HL-60/S4 (cell line): ENCODE measurements at regions not wholly inside any gene's neighbourhood (a gene's known extent, or its start where the extent isn't known, plus 50 kb on each side); places are given as distances from the start of the nearest gene placed in this dataset.
"Not testable (repeated sequence)": the region's sequence is repeated elsewhere in the genome, so short reads cannot be mapped to it uniquely, and the experiment has no call there.

Experiments used
- in situ Hi-C: fragments of 300-500 bp; cut with MboI; formaldehyde crosslinking; loops from 2 replicates; pipeline ENCODE4 v1.14.3; 2022; ENCODE audit warnings: low sequenced_read_pairs

DNA sequence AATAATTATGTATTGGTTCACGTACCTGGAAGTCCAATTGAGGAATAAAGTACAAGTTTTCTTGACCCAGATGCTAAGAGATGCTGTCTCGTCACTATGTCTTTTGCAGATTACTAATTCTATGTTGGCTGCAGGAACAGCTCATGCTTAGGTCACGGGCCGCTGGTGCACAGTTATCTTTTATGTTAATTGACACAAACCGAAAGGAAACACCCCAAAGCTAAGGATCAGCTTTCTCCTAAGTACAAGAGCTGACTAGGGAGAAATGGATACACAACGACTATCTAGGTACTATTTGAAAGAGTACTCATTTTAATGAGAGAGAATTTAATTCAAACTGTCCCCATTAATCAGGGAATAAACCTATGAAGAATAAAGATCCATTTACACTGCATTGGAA is 217.7 kb upstream of the SLC35G4 start:
- in situ Hi-C loops = loop anchor here (25.0 kb wide), 1 partner anchor 104 kb away; no protein-coding TSS in a partner anchor

DNA sequence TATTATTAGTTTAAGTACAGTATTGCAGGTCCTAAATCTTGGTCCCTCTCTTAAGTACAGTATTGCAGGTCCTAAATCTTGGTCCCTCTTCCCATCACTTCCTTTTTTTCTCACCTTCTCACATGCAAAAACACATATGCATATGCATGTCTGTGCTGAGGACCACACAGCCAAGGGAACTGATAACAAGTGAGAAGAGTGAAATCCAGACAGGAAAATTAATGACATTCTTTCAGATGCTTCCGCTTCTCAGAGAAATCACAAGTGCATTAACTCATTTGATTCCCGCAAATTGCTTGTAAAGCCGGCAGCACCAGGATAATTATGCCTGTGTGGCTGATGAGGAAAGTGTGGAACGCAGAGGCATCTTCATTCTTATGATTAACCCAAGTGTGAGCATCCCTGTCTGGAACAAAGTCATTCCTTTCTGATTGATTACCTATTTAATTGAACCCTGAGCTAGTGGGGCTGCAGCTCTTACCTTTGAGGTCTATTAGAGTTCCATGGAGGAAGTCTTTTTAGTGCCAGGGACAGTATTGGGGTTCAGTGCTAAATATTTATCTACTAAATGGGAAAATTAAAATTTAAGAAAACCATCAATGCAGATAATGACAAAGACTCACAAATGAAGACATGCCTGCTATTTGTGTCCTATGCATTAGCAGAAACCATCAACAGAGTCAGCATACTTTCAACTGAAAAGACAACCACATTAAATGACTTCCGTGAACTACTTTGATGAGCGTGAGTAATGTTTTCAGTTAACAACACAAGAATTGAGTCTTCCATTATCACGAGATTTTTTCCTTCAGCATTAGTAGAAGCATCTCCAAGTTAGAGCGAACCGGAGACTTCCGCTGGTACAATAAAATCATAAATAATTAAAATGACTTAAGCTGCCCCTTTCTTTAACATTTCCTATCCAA is 220.4 kb upstream of the SLC35G4 start:
- in situ Hi-C loops = loop anchor here (25.0 kb wide), 1 partner anchor 102 kb away; no protein-coding TSS in a partner anchor

DNA sequence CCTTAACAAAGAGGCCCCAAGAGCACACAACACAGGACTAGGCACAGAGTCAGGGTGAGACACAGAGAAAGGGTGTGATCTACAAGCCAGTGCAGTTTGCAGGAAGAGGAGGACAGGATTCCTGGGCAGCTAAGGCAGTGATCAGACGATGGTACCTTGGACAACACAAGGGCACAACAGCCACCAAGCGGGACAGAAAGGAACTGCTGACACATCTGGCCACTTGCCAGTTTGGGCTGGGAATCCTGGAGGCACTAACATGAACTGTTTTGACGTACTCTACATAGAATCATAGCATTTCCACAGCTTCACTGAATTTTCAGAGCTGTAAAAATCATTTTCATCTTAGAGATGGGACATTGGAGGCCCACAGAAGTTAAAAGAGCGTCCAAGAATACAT is 221.5 kb upstream of the SLC35G4 start:
- in situ Hi-C loops = loop anchor here (25.0 kb wide), 1 partner anchor 101 kb away; no protein-coding TSS in a partner anchor

GRCh38 chr18:11383381-11383780 is 226.0 kb upstream of the SLC35G4 start:
- in situ Hi-C loops = loop anchor here (25.0 kb wide), 1 partner anchor 96 kb away; no protein-coding TSS in a partner anchor

- in situ Hi-C loops = loop anchor here (25.0 kb wide), 1 partner anchor 94 kb away; no protein-coding TSS in a partner anchor
Observed at GRCh38 chr18:11380968-11381367, 228.4 kb upstream of the SLC35G4 start.

- in situ Hi-C loops = loop anchor here (25.0 kb wide), 1 partner anchor 92 kb away; no protein-coding TSS in a partner anchor
Observed at GRCh38 chr18:11379660-11380059, 229.7 kb upstream of the SLC35G4 start.

DNA sequence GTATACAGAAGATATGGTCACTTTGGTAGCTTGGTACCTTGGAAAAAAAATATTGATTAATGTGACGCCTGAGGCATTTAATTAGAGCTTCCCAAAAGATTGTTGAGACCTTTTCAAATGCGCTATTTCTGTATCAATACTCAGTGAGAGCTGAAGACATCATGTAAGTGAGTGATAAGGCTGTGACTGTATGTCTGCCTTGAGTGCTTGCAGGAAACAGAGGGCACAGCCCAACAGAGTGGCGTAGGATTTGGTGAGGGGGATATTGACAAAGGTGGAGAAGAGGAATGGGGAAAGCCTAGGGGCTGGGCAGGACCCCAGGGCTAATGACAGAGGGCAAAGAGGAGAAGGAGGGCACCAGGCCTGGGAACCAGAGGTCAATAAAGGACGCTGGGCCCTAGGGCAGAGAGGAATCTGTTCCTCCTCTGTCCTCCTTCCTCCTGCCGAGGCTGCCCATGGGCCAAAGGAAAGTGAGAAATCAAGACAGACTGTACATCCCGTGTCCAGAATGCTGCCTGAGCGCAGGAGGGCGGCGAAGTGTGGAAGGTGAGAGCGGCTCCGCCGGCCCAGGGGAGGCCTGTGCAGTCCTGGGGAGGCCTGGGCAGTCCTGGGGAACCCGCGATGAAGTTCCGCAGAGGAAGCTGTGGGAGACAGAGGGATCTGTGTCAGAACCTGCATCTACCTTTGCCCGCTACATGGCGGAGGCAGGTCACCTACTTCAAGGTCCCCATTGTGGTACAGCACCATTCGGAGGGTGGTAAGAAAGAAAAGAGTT is 228.6 kb upstream of the PIEZO2 start:
- in situ Hi-C loops = loop anchor here (25.0 kb wide), 1 partner anchor 91 kb away; no protein-coding TSS in a partner anchor

DNA sequence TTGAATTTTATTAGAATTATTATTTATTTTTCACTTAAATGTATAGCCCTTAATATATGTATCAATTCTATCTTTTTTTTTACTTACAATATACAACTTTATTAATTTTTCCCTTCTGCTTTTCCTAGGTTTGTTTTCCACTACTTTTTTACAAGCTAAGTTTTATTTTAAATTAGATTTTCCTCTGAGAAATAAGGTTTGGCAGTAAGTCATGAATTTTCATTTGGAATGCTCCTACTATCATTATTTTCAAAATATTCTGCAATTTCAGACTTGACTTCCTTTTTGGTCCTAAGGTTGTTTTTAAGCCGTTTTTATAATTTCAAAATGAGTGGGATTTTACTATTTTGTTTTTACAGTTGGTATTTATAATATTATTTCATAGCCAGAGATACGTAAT is 222.8 kb upstream of the PIEZO2 start:
- in situ Hi-C loops = no loop called here

DNA sequence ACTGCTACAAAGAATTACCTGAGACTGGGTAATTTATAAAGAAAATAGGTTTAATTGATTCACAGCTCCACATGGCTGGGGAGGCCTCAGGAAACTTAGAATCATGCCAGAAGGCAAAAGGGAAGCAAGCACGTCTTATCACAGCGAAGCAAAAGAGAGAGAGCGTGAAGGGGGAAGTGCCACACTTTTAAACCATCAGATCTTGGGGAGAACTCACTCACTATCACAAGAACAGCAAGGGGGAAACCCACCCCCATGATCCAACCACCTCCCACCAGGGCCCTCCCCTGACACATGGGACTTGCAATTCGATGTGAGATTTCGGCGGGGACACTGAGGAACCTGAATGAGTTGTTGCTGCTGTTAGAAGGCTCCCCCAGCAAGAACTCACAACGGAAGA is 220.2 kb upstream of the PIEZO2 start:
- in situ Hi-C loops = no loop called here

- in situ Hi-C loops = no loop called here
Observed at GRCh38 chr18:11368020-11368419, 218.7 kb upstream of the PIEZO2 start.

- in situ Hi-C loops = no loop called here
Observed at GRCh38 chr18:11367351-11367750, 218.0 kb upstream of the PIEZO2 start.

DNA sequence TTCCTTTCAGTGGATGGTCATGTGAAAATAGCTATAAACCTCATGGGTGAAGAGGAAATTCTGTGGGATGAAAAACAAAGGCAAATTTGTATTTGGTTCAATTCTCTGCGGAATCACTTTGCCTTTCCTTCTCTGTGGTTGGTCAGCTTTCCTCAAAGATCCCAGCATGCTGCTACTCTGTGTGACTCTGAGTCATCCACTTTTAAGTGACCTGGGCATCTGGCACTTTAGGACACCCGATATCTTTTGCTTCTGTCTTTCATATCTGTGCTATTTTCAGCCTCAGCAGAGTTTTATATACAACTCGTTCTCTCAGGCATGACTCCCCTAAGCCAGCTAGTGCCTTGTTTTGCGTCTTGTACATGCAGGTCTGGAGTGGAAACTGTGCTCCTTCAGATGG is 217.0 kb upstream of the PIEZO2 start:
- in situ Hi-C loops = no loop called here

DNA sequence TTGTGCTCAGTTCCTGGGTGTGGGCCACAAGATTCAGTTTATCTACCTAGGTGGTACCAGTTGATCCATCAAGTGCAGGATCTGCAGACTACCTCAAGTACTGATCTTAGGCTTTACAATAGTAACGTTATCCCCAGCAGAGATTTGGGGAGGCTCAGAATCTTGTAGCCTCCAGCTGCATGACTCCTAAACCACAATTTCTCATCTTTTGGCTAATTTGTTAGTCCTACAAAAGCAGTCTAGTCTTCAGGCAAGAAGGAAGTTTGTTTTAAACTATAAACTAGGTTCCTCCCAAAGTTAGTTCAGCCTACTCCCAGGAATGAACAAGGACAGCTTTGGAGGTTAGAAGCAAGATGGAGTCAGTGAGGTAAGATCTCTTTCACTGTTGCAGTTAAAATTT is 213.5 kb upstream of the PIEZO2 start:
- in situ Hi-C loops = no loop called here

GRCh38 chr18:11361862-11362261 is 212.5 kb upstream of the PIEZO2 start:
- in situ Hi-C loops = not testable (repeated sequence)

- in situ Hi-C loops = no loop called here
Observed at GRCh38 chr18:11357678-11358077, 208.3 kb upstream of the PIEZO2 start.

DNA sequence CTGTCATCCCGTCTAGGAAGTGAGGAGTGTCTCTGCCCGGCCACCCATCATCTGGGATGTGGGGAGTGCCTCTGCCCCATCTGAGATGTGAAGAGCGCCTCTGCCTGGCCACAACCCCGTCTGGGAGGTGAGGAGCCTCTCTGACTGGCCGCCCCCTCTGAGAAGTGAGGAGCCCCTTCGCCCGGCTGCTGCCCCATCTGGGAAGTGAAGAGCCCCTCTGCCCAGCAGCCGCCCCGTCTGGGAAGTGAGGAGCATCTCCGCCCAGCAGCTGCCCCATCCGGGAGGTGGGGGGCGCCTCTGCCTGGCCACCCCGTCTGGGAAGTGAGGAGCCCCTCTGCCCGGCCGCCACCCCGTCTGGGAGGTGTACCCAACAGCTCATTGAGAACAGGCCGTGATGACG is 195.2 kb upstream of the PIEZO2 start:
- in situ Hi-C loops = not testable (repeated sequence)

GRCh38 chr18:11343096-11343495 is 193.7 kb upstream of the PIEZO2 start:
- in situ Hi-C loops = no loop called here

- in situ Hi-C loops = not testable (repeated sequence)
Observed at GRCh38 chr18:11342115-11342514, 192.7 kb upstream of the PIEZO2 start.

DNA sequence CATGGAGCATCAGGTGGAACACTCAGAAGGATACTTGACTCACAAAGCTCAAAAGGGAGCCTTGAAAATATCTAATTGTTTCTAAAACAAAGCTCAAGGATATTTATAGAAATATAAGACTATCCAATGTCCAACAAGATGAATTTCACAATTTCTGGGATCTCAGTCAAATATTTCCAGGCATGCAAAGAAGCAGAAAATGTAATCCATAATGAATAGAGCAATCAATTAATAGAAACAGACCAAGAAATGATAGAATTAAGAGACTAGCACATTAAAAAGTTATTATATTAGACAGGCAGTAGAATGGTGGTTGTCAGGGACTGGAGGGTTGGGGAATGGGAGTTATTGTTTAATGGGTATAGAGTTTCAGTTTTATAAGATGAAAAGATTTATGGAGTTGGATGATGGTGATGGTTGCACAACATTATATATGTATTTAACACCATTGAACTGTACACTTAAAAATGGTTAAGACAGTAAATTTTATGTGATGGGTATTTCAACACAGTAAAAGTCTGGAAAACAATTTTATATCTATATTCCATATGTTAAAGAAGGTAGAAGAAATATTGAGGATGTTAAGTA is 189.9 kb upstream of the PIEZO2 start:
- in situ Hi-C loops = no loop called here

DNA sequence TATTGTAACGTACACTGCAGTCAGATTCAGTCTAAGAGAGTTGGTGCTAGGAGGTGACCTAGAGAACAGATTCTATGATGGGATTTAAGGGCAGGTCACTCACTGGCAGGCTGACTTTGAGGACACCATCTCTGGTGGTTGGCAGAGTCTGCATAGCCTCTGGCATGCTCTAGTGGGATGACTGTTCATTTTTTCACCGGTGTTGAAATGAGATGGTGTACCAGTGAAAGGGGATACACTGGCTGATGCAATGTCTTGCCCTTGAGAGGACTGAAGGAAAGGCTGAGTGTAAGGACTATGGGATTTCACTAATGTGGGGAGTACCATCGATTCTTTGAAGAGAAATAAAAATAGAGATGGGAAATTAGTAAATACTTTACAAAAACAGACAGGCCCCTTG is 186.9 kb upstream of the PIEZO2 start:
- in situ Hi-C loops = no loop called here

DNA sequence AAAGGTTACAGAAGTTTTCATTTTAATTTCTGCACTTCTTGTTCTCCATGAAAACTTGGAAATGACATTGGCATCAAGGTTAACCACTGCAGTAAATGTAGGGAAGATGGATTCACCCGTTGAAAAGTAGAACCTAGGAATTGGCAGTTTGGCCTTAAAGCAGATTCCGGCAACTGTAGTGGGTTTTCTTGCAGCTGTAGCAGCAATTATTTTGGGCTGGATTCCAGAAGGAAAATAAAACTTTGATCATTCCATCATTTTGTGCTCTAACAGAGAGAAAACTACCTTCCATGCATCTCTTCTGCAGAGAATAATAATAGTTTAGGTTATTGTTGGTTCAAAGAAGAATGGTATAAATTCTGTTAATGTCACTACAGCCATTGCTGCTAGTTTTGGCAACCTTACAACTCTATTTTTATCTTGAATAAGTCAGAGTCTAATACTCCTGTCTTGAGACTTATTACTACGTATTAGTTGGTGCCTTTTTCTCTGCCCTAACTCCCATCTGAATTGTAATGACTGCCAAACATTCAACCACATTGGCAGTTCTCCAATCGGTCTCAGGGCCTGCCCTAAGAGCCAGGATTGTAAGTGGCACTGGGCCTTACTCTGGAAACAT is 178.1 kb upstream of the PIEZO2 start:
- in situ Hi-C loops = no loop called here
